Neural progenitor cell (in vitro differentiated cells): ENCODE measurements at regions not wholly inside any gene's neighbourhood (a gene's known extent, or its start where the extent isn't known, plus 50 kb on each side); places are given as distances from the start of the nearest gene placed in this dataset.
"Not testable (repeated sequence)": the region's sequence is repeated elsewhere in the genome, so short reads cannot be mapped to it uniquely, and the experiment has no call there.

Experiments
- DNase-seq: peaks from one replicate; pipeline ENCODE4 v3.0.0-alpha.2; 2016; ENCODE audit warnings: low spot score
- H2AFZ ChIP-seq: fragments of 200-600 bp; sonication (generic); replicated peaks from 2 replicates; pipeline ENCODE4 v1.6.1; 2016; ENCODE audit warnings: antibody characterized with exemption
- H3F3A ChIP-seq: fragments of 200-600 bp; sonication (generic); 2 replicates; pipeline ENCODE4 v1.6.1; 2016; ENCODE audit warnings: antibody characterized with exemption, low read depth
- H3K27ac ChIP-seq: fragments of 200-600 bp; sonication (generic); 2 replicates; pipeline ENCODE4 v1.5.1; 2016; ENCODE audit warnings: mild to moderate bottlenecking
- H3K27me3 ChIP-seq: fragments of 200-600 bp; sonication (generic); 2 replicates; pipeline ENCODE4 v1.6.1; 2016; ENCODE audit warnings: mild to moderate bottlenecking, moderate library complexity
- H3K36me3 ChIP-seq: fragments of 200-600 bp; sonication (generic); 2 replicates; pipeline ENCODE4 v1.5.1; 2016
- H3K4me1 ChIP-seq: fragments of 200-600 bp; sonication (generic); 2 replicates; pipeline ENCODE4 v1.6.1; 2016; ENCODE audit warnings: mixed run types
- H3K4me2 ChIP-seq: fragments of 200-600 bp; sonication (generic); 2 replicates; pipeline ENCODE4 v1.6.1; 2016
- H3K4me3 ChIP-seq: fragments of 200-600 bp; sonication (generic); 2 replicates; pipeline ENCODE4 v1.5.1; 2016
- H3K79me2 ChIP-seq: fragments of 200-600 bp; sonication (generic); 2 replicates; pipeline ENCODE4 v1.6.1; 2016; ENCODE audit warnings: low read depth
- H3K9ac ChIP-seq: fragments of 200-600 bp; sonication (generic); 2 replicates; pipeline ENCODE4 v1.6.1; 2016
- H3K9me3 ChIP-seq: fragments of 200-600 bp; sonication (generic); 2 replicates; pipeline ENCODE4 v1.5.1; 2016; ENCODE audit warnings: low read depth
- H4K20me1 ChIP-seq: fragments of 200-600 bp; sonication (generic); 2 replicates; pipeline ENCODE4 v1.6.1; 2016; ENCODE audit warnings: low read depth
- H3K27ac Mint-ChIP-seq: 3 replicates; pipeline ENCODE4 v1.8.0; 2021; ENCODE audit warnings: mixed read lengths
- H3K27me3 Mint-ChIP-seq: 2 replicates; pipeline ENCODE4 v1.8.0; 2022; ENCODE audit warnings: low read depth, mild to moderate bottlenecking, inconsistent platforms, moderate library complexity, mixed read lengths; ENCODE audit not compliant: insufficient read depth
- H3K36me3 Mint-ChIP-seq: 3 replicates; pipeline ENCODE4 v1.8.0; 2021; ENCODE audit warnings: mixed read lengths
- H3K4me1 Mint-ChIP-seq: 3 replicates; pipeline ENCODE4 v1.8.0; 2021; ENCODE audit warnings: mixed read lengths
- H3K4me3 Mint-ChIP-seq: 3 replicates; pipeline ENCODE4 v1.8.0; 2021; ENCODE audit warnings: mild to moderate bottlenecking, moderate library complexity, mixed read lengths
- H3K9me3 Mint-ChIP-seq: 3 replicates; pipeline ENCODE4 v1.8.0; 2020; ENCODE audit warnings: mixed read lengths
- EZH2 ChIP-seq: fragments of 200-600 bp; sonication (generic); IDR thresholded peaks from 2 replicates; pipeline ENCODE4 v1.6.1; 2017; ENCODE audit warnings: antibody characterized with exemption, mild to moderate bottlenecking, moderate library complexity
- EZH2phosphoT487 ChIP-seq: fragments of 200-600 bp; sonication (generic); IDR thresholded peaks from 2 replicates; pipeline ENCODE4 v1.6.1; 2017; ENCODE audit warnings: antibody characterized with exemption
- TF ChIP-seq, protein P1 (sequence below): fragments of 200-600 bp; sonication (generic); IDR thresholded peaks from 2 replicates; pipeline ENCODE4 v1.5.1; 2017; ENCODE audit warnings: antibody characterized with exemption, mild to moderate bottlenecking

DNA sequence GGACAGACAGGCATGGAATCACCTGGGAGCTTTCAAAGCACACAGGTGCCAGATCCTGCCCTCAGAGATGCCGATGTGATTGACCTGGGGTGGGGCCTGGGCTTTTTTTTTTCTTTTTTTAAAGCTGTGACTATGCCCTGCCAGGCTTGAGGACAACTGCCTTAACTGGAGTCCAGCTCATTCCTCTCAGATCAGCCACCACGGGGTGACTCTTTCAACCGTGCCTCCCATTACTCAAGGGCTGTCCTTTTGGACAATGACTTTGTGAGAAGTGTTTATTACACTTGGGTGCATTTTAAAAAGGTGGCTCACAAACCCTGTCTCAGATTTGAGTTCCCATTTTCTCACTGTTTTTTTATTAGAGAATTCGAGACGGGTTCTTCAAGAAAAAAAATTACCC is 57.1 kb upstream of the RALY start:
- no peak for DNase-seq
- Histone ChIP-seq H3K27me3 (no peaks in the 10 kb centered on the region), H3K4me2 (no peak overlapping the region), H2AFZ (no peak overlapping the region), H3K9me3 (no peaks in the 10 kb centered on the region), H3K79me2 (no peaks in the 10 kb centered on the region), H3K27ac (no peak overlapping the region), H4K20me1 (no peaks in the 10 kb centered on the region), H3K36me3 (no peaks in the 10 kb centered on the region), H3K4me1 (no peaks in the 10 kb centered on the region), H3K4me3 (no peak overlapping the region), H3K9ac (no peak overlapping the region), H3F3A (no peaks in the 10 kb centered on the region)
- Mint-ChIP-seq H3K27ac (no peak overlapping the region), H3K9me3 (no peaks in the 10 kb centered on the region), H3K36me3 (no peaks in the 10 kb centered on the region), H3K27me3 (peaks cover 5% of the 10 kb centered on the region), H3K4me3 (no peak overlapping the region), H3K4me1 (peaks cover 22% of the 10 kb centered on the region)
- TF ChIP-seq EZH2phosphoT487, result no peak
- TF ChIP-seq EZH2, result no peak
- TF ChIP-seq, protein P1, sequence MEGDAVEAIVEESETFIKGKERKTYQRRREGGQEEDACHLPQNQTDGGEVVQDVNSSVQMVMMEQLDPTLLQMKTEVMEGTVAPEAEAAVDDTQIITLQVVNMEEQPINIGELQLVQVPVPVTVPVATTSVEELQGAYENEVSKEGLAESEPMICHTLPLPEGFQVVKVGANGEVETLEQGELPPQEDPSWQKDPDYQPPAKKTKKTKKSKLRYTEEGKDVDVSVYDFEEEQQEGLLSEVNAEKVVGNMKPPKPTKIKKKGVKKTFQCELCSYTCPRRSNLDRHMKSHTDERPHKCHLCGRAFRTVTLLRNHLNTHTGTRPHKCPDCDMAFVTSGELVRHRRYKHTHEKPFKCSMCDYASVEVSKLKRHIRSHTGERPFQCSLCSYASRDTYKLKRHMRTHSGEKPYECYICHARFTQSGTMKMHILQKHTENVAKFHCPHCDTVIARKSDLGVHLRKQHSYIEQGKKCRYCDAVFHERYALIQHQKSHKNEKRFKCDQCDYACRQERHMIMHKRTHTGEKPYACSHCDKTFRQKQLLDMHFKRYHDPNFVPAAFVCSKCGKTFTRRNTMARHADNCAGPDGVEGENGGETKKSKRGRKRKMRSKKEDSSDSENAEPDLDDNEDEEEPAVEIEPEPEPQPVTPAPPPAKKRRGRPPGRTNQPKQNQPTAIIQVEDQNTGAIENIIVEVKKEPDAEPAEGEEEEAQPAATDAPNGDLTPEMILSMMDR, result no peak

DNA sequence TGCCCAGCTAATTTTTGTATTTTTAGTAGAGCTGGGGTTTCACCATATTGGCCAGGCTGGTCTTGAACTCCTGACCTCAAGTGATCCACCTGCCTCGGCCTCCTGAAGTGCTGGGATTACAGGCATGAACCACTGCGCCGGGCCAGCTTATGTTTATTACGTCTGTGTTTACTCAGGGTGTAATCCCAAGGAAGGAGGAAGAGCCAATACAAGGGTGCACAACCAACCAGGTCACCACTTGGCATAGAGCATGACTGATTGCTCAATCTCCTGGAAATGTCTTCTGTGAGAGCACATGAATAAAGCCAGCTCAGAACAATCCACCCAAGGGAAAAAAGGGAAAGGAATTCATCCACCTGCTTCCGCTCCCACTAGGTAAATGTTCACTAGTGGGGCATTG is 54.7 kb upstream of the RALY start:
- not testable (repeated sequence) for H3K36me3 Mint-ChIP-seq, H3K27ac ChIP-seq, H3K9ac ChIP-seq, H3K27ac Mint-ChIP-seq, H3K4me1 ChIP-seq, H3K27me3 ChIP-seq, H3K36me3 ChIP-seq, H3K4me3 Mint-ChIP-seq, DNase-seq, H2AFZ ChIP-seq, H3K27me3 Mint-ChIP-seq, H3F3A ChIP-seq, H3K9me3 ChIP-seq, H3K79me2 ChIP-seq, H3K4me3 ChIP-seq, H3K4me2 ChIP-seq, H3K9me3 Mint-ChIP-seq, H4K20me1 ChIP-seq
- peaks cover 25% of the 10 kb centered on the region for H3K4me1 Mint-ChIP-seq

DNA sequence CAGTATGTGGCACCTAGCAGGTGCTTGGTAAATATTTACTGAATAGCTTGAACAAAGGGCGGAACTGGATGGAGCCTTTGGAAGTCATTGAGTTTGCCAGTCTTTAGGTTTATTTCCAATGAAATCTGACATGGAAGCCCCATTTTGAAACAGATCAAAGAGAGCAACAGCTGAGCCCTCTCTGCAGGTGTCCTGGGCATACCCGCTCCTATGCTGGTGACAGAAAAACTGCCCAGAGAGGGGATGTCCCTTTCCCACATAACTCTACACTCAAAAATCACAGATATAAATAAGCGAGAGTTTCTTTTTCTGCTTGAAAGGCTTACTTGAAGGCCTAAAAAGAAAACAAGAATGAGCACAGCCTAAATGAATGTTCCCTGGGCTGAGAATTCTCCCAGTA is 53.0 kb upstream of the RALY start:
- Histone ChIP-seq H3K4me1 (no peaks in the 10 kb centered on the region), H3K27me3 (no peaks in the 10 kb centered on the region), H3K27ac (no peak overlapping the region), H3F3A (no peaks in the 10 kb centered on the region), H3K9me3 (no peaks in the 10 kb centered on the region), H3K9ac (no peak overlapping the region), H2AFZ (no peak overlapping the region), H3K4me2 (no peak overlapping the region), H4K20me1 (no peaks in the 10 kb centered on the region), H3K4me3 (no peak overlapping the region), H3K36me3 (no peaks in the 10 kb centered on the region), H3K79me2 (no peaks in the 10 kb centered on the region)
- Mint-ChIP-seq H3K4me3 (no peak overlapping the region), H3K36me3 (no peaks in the 10 kb centered on the region), H3K4me1 (peaks cover 20% of the 10 kb centered on the region), H3K9me3 (no peaks in the 10 kb centered on the region), H3K27ac (no peak overlapping the region), H3K27me3 (peaks cover 7% of the 10 kb centered on the region)
- TF ChIP-seq, protein P1, result no peak
- no peak for TF ChIP-seq EZH2phosphoT487
- no peak for TF ChIP-seq EZH2
- DNase-seq, result no peak
